SKM-1 (cell line): ENCODE measurements at regions not wholly inside any gene's neighbourhood (a gene's known extent, or its start where the extent isn't known, plus 50 kb on each side); places are given as distances from the start of the nearest gene placed in this dataset.
A peak's percentile ranks its signal among the peaks of the same experiment; 100 is the strongest.

Experiments
- DNase-seq: peaks from one replicate; lab custom pipeline; 2025; ENCODE audit not compliant: unreplicated experiment; lab: John Stamatoyannopoulos, UW

GRCh38 chr1:194309269-194309668, 1122.9 kb upstream of the B3GALT2 start:
- no peak for DNase-seq

- no peak for DNase-seq
Observed at GRCh38 chr1:194300776-194301175, 1114.4 kb upstream of the B3GALT2 start.

GRCh38 chr1:194300340-194300739, 1113.9 kb upstream of the B3GALT2 start:
- DNase-seq = no peak

- DNase-seq = no peak
Observed at GRCh38 chr1:194298007-194298598, 1111.7 kb upstream of the B3GALT2 start.

GRCh38 chr1:194297094-194297493, 1110.7 kb upstream of the B3GALT2 start:
- no peak for DNase-seq

GRCh38 chr1:194296201-194296600, 1109.8 kb upstream of the B3GALT2 start:
- DNase-seq = no peak

- peak; percentile 55 for DNase-seq
Observed at GRCh38 chr1:194295685-194296084, 1109.3 kb upstream of the B3GALT2 start.

GRCh38 chr1:194293851-194294405, 1107.5 kb upstream of the B3GALT2 start:
- no peak for DNase-seq

GRCh38 chr1:194292966-194293365, 1106.6 kb upstream of the B3GALT2 start:
- no peak for DNase-seq

GRCh38 chr1:194289569-194290266, 1103.3 kb upstream of the B3GALT2 start:
- DNase-seq = no peak

GRCh38 chr1:194288238-194288637, 1101.8 kb upstream of the B3GALT2 start:
- no peak for DNase-seq

GRCh38 chr1:194281376-194281775, 1095.0 kb upstream of the B3GALT2 start:
- no peak for DNase-seq

GRCh38 chr1:194280463-194280862, 1094.0 kb upstream of the B3GALT2 start:
- no peak for DNase-seq

- no peak for DNase-seq
Observed at GRCh38 chr1:194279975-194280374, 1093.6 kb upstream of the B3GALT2 start.

- DNase-seq = no peak
Observed at GRCh38 chr1:194277927-194278326, 1091.5 kb upstream of the B3GALT2 start.

GRCh38 chr1:194273660-194274059, 1087.2 kb upstream of the B3GALT2 start:
- no peak for DNase-seq

GRCh38 chr1:194268839-194269238, 1082.4 kb upstream of the B3GALT2 start:
- no peak for DNase-seq

GRCh38 chr1:194267021-194267420, 1080.6 kb upstream of the B3GALT2 start:
- DNase-seq = no peak

GRCh38 chr1:194256010-194256409, 1069.6 kb upstream of the B3GALT2 start:
- no peak for DNase-seq

- DNase-seq = no peak
Observed at GRCh38 chr1:194252199-194252598, 1065.8 kb upstream of the B3GALT2 start.

GRCh38 chr1:194241215-194241614, 1054.8 kb upstream of the B3GALT2 start:
- DNase-seq = no peak

GRCh38 chr1:194233069-194233468, 1046.7 kb upstream of the B3GALT2 start:
- DNase-seq = no peak
